ENCODE measurements at regions not wholly inside any gene's neighbourhood (a gene's known extent, or its start where the extent isn't known, plus 50 kb on each side); places are given as distances from the start of the nearest gene placed in this dataset.

DNA sequence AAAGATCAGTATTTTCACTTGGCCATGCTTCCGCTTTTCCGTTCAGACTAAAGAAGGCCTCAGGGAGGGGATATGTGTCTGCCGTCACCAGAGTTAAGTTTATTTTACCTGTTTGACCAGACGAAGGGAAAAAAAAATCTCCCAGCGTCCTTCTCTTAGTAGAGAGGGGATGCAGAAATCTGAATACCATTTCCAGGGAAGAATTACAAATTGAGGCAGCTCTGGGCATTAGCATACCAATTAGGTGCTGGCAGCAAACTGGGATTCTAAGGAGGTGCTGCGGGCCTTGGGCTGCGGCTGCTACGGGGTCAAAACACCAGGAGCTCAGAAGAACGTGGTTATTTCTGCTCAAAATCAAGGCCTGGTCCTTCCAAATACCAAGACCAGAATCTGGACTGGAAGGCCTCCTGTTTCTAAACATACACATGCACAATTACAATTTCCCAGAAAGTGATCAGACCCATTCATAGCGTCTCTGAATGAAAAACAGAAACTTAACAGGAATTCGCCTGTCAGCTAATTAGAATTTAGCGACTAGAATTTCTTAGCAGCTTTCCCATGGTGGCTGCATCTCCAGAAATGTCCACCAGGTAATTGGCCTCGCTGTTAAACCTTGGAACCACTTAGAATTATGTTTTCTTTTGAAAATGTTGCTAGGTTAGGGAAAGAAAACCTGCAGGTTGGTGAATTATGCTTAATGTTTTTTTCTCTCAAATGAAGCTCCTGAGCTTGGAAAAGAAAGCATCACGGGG lies 617.0 kb downstream of the VRK1 start:
- no peaks in the 10 kb centered on the region for H3K9me3 ChIP-seq (ENCODE audit: low read length)
- no peak overlapping the region for H2AFZ ChIP-seq (ENCODE audit: low read length)
- intact Hi-C loops (cut with micrococcal nuclease; ENCODE audit: unreplicated experiment) = no loop called here
- 34% methylated on average over 13 of the region's 14 CpGs for WGBS (ENCODE audit: low lambda C conversion rate)
- no peak overlapping the region for H3K4me2 ChIP-seq (ENCODE audit: low read depth, low read length)
- ChIA-PET POLR2A (no interaction called here), CTCF (ENCODE audit: low intra/inter-chr PET ratio, low total read pairs) (no interaction called here)
- H3K27me3 ChIP-seq (ENCODE audit: control insufficient read depth in 1 of 2, insufficient read depth in 2 of 2, low read length in 2 of 2) = no peaks in the 10 kb centered on the region; a peak in 1 of 5 replicates
- no peaks in the 10 kb centered on the region for H3K4me1 ChIP-seq (ENCODE audit: insufficient read depth, low read length)
- H3K79me2 ChIP-seq (ENCODE audit: insufficient read depth, low read length) = no peaks in the 10 kb centered on the region
- in situ Hi-C loops (cut with HindIII; ENCODE audit: extremely low pct_ligation_motif_present, low pct_unique_long_range_greater_than_20kb) = no loop called here
- ATAC-seq = no peak
- no peak overlapping the region for H3K27ac ChIP-seq (ENCODE audit: extremely low read length, insufficient read depth, low read length)
- no TSS peak for BruUV-seq (replicated peaks)
- no peak for DNase-seq (ENCODE audit: low spot score)
- TF ChIP-seq ZNF607 (CRISPR knock-in tag; IDR thresholded peaks at IDR 0.05; ENCODE audit: borderline replicate concordance) = no peak
- TF ChIP-seq, protein P1, sequence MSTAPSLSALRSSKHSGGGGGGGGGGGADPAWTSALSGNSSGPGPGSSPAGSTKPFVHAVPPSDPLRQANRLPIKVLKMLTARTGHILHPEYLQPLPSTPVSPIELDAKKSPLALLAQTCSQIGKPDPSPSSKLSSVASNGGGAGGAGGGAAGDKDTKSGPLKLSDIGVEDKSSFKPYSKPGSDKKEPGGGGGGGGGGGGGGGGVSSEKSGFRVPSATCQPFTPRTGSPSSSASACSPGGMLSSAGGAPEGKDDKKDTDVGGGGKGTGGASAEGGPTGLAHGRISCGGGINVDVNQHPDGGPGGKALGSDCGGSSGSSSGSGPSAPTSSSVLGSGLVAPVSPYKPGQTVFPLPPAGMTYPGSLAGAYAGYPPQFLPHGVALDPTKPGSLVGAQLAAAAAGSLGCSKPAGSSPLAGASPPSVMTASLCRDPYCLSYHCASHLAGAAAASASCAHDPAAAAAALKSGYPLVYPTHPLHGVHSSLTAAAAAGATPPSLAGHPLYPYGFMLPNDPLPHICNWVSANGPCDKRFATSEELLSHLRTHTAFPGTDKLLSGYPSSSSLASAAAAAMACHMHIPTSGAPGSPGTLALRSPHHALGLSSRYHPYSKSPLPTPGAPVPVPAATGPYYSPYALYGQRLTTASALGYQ (CRISPR knock-in tag; IDR thresholded peaks at IDR 0.05) = no peak
- TF ChIP-seq, protein P2, sequence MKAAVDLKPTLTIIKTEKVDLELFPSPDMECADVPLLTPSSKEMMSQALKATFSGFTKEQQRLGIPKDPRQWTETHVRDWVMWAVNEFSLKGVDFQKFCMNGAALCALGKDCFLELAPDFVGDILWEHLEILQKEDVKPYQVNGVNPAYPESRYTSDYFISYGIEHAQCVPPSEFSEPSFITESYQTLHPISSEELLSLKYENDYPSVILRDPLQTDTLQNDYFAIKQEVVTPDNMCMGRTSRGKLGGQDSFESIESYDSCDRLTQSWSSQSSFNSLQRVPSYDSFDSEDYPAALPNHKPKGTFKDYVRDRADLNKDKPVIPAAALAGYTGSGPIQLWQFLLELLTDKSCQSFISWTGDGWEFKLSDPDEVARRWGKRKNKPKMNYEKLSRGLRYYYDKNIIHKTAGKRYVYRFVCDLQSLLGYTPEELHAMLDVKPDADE (CRISPR knock-in tag; IDR thresholded peaks at IDR 0.05) = no peak
- no peak overlapping the region for H3K4me3 ChIP-seq (replicated peaks in 1 of 3; ENCODE audit: insufficient read depth in 1 of 3, low read depth in 2 of 3, low read length in 3 of 3)
- no peaks in the 10 kb centered on the region for H3K36me3 ChIP-seq (replicated peaks in 1 of 2; ENCODE audit: control insufficient read depth in 1 of 2, insufficient read depth in 2 of 2, low read length in 2 of 2)
- FAIRE-seq = no peak
- H3K9ac ChIP-seq (ENCODE audit: insufficient read depth, low read depth, low read length) = no peak overlapping the region
- no peaks in the 10 kb centered on the region for H4K20me1 ChIP-seq (ENCODE audit: insufficient read depth, low read length)

DNA sequence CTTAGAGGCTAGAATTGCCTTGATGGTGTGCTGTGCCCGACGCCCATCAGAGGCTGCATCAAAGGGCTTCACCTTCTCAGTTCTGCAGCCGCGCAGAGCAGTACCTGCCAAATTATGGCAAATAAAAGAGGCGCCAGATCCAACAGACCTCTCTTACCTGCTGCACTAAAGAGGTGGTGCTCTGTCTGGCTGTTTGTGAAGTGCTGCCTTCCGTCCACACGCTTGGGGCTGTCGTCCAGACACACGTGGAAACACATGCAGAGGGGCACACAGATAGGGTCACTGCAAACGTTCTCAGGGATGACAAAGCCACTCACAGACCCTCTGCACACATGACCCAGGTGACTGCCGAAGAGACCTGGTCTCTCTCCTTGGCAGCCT lies 617.5 kb downstream of the VRK1 start:
- BruUV-seq (replicated peaks) = no TSS peak
- Histone ChIP-seq H3K9ac (ENCODE audit: insufficient read depth, low read depth, low read length) (no peak overlapping the region), H4K20me1 (ENCODE audit: insufficient read depth, low read length) (no peaks in the 10 kb centered on the region), H3K4me2 (ENCODE audit: low read depth, low read length) (no peak overlapping the region), H3K9me3 (ENCODE audit: low read length) (no peaks in the 10 kb centered on the region), H3K79me2 (ENCODE audit: insufficient read depth, low read length) (no peaks in the 10 kb centered on the region), H2AFZ (ENCODE audit: low read length) (no peak overlapping the region), H3K36me3 (replicated peaks in 1 of 2; ENCODE audit: control insufficient read depth in 1 of 2, insufficient read depth in 2 of 2, low read length in 2 of 2) (no peaks in the 10 kb centered on the region), H3K27me3 (ENCODE audit: control insufficient read depth in 1 of 2, insufficient read depth in 2 of 2, low read length in 2 of 2) (no peaks in the 10 kb centered on the region; a peak in 1 of 5 replicates), H3K4me1 (ENCODE audit: insufficient read depth, low read length) (no peaks in the 10 kb centered on the region), H3K4me3 (replicated peaks in 1 of 3; ENCODE audit: insufficient read depth in 1 of 3, low read depth in 2 of 3, low read length in 3 of 3) (no peak overlapping the region), H3K27ac (ENCODE audit: extremely low read length, insufficient read depth, low read length) (no peak overlapping the region)
- ChIA-PET POLR2A (no interaction called here), CTCF (ENCODE audit: low intra/inter-chr PET ratio, low total read pairs) (no interaction called here)
- WGBS (ENCODE audit: low lambda C conversion rate) = no CpG with 5 or more reads among the region's 11 CpGs
- DNase-seq (ENCODE audit: low spot score) (no peak), ATAC-seq (no peak), FAIRE-seq (no peak)
- in situ Hi-C loops (cut with HindIII; ENCODE audit: extremely low pct_ligation_motif_present, low pct_unique_long_range_greater_than_20kb) = no loop called here
- TF ChIP-seq ZNF441 (CRISPR knock-in tag; IDR thresholded peaks at IDR 0.05; ENCODE audit: borderline replicate concordance) = no peak
- no peak for TF ChIP-seq ATF1 (CRISPR knock-in tag; IDR thresholded peaks at IDR 0.05)
- no peak for TF ChIP-seq ZNF781 (CRISPR knock-in tag; IDR thresholded peaks at IDR 0.05; ENCODE audit: borderline replicate concordance, not compliant biosample characterization)
- TF ChIP-seq ZSCAN12 (CRISPR knock-in tag; IDR thresholded peaks at IDR 0.05) = no peak
- TF ChIP-seq JDP2 (CRISPR knock-in tag; IDR thresholded peaks at IDR 0.05; ENCODE audit: borderline replicate concordance) = no peak
- intact Hi-C loops (cut with micrococcal nuclease; ENCODE audit: unreplicated experiment) = no loop called here

Measured in HepG2 (cell line).